ENCODE measurements at regions not wholly inside any gene's neighbourhood (a gene's known extent, or its start where the extent isn't known, plus 50 kb on each side); places are given as distances from the start of the nearest gene placed in this dataset.

DNA sequence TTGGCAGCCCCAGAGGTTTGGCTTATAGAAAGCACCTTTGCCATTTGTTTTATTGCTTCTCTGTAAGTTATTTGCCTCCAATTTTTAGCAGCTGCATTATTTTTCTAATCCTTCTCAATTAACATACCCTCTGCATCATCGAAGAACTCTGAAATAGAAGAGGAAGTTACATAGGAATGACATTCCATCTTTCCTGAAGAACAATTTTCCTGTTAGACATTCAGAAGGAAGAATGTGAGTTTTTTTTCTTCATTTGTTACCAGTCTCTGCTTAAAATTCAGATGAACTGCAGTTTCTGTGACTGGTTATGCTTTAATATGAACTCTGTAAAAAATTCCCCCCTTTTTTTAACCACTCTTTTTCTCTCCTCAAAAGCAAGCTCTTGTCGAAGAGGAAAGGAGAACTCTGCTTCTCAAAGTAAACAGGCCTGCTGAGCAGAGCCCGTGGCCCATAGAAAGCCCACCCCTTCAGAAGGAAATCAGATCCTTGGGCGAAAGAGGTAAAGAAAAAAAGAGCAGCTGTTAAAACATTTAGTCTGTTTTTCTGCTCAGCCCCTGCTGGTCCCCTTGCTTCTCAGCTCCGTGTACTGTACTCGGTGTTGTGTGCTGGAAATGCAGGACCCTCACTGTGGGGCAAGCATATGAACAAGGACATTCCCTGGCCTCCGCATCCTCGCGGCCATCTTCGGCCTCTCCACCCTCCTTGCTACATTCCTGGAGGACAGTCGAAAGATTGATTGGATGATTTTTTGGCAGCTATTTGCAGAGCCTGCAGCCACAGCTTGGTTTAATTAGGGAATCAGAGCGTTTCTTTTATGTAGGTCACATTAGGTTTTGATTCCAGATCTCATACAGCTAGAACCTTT lies 164.4 kb upstream of the LRIG3 start:
- TF ChIP-seq, protein P1, sequence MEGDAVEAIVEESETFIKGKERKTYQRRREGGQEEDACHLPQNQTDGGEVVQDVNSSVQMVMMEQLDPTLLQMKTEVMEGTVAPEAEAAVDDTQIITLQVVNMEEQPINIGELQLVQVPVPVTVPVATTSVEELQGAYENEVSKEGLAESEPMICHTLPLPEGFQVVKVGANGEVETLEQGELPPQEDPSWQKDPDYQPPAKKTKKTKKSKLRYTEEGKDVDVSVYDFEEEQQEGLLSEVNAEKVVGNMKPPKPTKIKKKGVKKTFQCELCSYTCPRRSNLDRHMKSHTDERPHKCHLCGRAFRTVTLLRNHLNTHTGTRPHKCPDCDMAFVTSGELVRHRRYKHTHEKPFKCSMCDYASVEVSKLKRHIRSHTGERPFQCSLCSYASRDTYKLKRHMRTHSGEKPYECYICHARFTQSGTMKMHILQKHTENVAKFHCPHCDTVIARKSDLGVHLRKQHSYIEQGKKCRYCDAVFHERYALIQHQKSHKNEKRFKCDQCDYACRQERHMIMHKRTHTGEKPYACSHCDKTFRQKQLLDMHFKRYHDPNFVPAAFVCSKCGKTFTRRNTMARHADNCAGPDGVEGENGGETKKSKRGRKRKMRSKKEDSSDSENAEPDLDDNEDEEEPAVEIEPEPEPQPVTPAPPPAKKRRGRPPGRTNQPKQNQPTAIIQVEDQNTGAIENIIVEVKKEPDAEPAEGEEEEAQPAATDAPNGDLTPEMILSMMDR (IDR thresholded peaks at IDR 0.05), result no peak
- no peak for TF ChIP-seq POLR2A (IDR thresholded peaks at IDR 0.05)
